ENCODE measurements at regions not wholly inside any gene's neighbourhood (a gene's known extent, or its start where the extent isn't known, plus 50 kb on each side); places are given as distances from the start of the nearest gene placed in this dataset.

GRCh38 chr1:37143800-37144199 is 109.5 kb upstream of the GRIK3 start:
- Histone ChIP-seq H3K27ac (ENCODE audit: extremely low read depth, low read depth, low read length) (no peak overlapping the region), H3K9me3 (ENCODE audit: control insufficient read depth, insufficient read depth, low read depth, low read length) (no peaks in the 10 kb centered on the region), H3K4me1 (ENCODE audit: control insufficient read depth, insufficient read depth, low read length) (no peaks in the 10 kb centered on the region), H3K4me3 (ENCODE audit: low read depth, low read length) (no peak overlapping the region), H3K36me3 (ENCODE audit: control insufficient read depth in 2 of 2, insufficient read depth in 1 of 2, low read length in 2 of 2) (no peaks in the 10 kb centered on the region)
- ChIA-PET CTCF (no interaction called here), POLR2A (no interaction called here)
- no peak for TF ChIP-seq ZFP41 (tag by site-specific recombination; IDR thresholded peaks at IDR 0.05; ENCODE audit: borderline replicate concordance)
- peak; percentile 83 for TF ChIP-seq REST (tag by site-specific recombination; IDR thresholded peaks at IDR 0.05)

- TF ChIP-seq ZNF324 (tag by site-specific recombination; IDR thresholded peaks at IDR 0.05): no peak
- TF ChIP-seq ZNF560 (tag by site-specific recombination; IDR thresholded peaks at IDR 0.05; ENCODE audit: borderline replicate concordance): no peak
- TF ChIP-seq SP3 (tag by site-specific recombination; IDR thresholded peaks at IDR 0.05): no peak
- TF ChIP-seq GLI4 (tag by site-specific recombination; IDR thresholded peaks at IDR 0.05): no peak
- Histone ChIP-seq H3K9me3 (ENCODE audit: control insufficient read depth, insufficient read depth, low read depth, low read length) (no peaks in the 10 kb centered on the region), H3K27ac (ENCODE audit: extremely low read depth, low read depth, low read length) (no peak overlapping the region), H3K4me3 (ENCODE audit: low read depth, low read length) (no peak overlapping the region), H3K4me1 (ENCODE audit: control insufficient read depth, insufficient read depth, low read length) (no peaks in the 10 kb centered on the region), H3K36me3 (ENCODE audit: control insufficient read depth in 2 of 2, insufficient read depth in 1 of 2, low read length in 2 of 2) (no peaks in the 10 kb centered on the region)
- ChIA-PET POLR2A (no interaction called here), CTCF (no interaction called here)
Observed at GRCh38 chr1:37146071-37146470, 111.8 kb upstream of the GRIK3 start.

GRCh38 chr1:37147392-37147831 is 113.1 kb upstream of the GRIK3 start:
- H3K4me1 ChIP-seq (ENCODE audit: control insufficient read depth, insufficient read depth, low read length): no peaks in the 10 kb centered on the region
- CTCF ChIA-PET: interaction anchor here (0.9 kb wide), 1 partner anchor 156 kb away, joined by 3 read pairs; no protein-coding TSS in a partner anchor
- no peak overlapping the region for H3K4me3 ChIP-seq (ENCODE audit: low read depth, low read length)
- POLR2A ChIA-PET: no interaction called here
- TF ChIP-seq ZNF341 (tag by site-specific recombination; IDR thresholded peaks at IDR 0.05; ENCODE audit: low read depth) (0 out of 2 replicates have a peak, but pooled peaks have one; percentile 26), ZNF26 (tag by site-specific recombination; IDR thresholded peaks at IDR 0.05) (no peak)
- no peaks in the 10 kb centered on the region for H3K36me3 ChIP-seq (ENCODE audit: control insufficient read depth in 2 of 2, insufficient read depth in 1 of 2, low read length in 2 of 2)
- H3K27ac ChIP-seq (ENCODE audit: extremely low read depth, low read depth, low read length): no peak overlapping the region
- H3K9me3 ChIP-seq (ENCODE audit: control insufficient read depth, insufficient read depth, low read depth, low read length): no peaks in the 10 kb centered on the region

GRCh38 chr1:37147906-37148305 is 113.6 kb upstream of the GRIK3 start:
- TF ChIP-seq ZNF776 (tag by site-specific recombination; IDR thresholded peaks at IDR 0.05; ENCODE audit: borderline replicate concordance) (no peak), ZNF362 (tag by site-specific recombination; IDR thresholded peaks at IDR 0.05) (no peak), EGR2 (tag by site-specific recombination; IDR thresholded peaks at IDR 0.05; ENCODE audit: low read depth) (no peak), ZNF549 (tag by site-specific recombination; IDR thresholded peaks at IDR 0.05) (no peak), TRIM28 (IDR thresholded peaks at IDR 0.05; ENCODE audit: borderline replicate concordance, low read length) (no peak), OVOL3 (tag by site-specific recombination; IDR thresholded peaks at IDR 0.05) (no peak), ZNF280C (tag by site-specific recombination; IDR thresholded peaks at IDR 0.05) (no peak), ZNF654 (tag by site-specific recombination; IDR thresholded peaks at IDR 0.05; ENCODE audit: low read depth) (no peak), ZNF560 (tag by site-specific recombination; IDR thresholded peaks at IDR 0.05; ENCODE audit: borderline replicate concordance) (no peak), ZNF664 (tag by site-specific recombination; IDR thresholded peaks at IDR 0.05) (no peak), REPIN1 (tag by site-specific recombination; IDR thresholded peaks at IDR 0.05; ENCODE audit: low read depth) (no peak), ZNF426 (tag by site-specific recombination; IDR thresholded peaks at IDR 0.05) (no peak)
- CTCF ChIA-PET: interaction anchor here (0.9 kb wide), 1 partner anchor 155 kb away, joined by 3 read pairs; no protein-coding TSS in a partner anchor
- POLR2A ChIA-PET: no interaction called here
- H3K4me1 ChIP-seq (ENCODE audit: control insufficient read depth, insufficient read depth, low read length): no peaks in the 10 kb centered on the region
- H3K4me3 ChIP-seq (ENCODE audit: low read depth, low read length): no peak overlapping the region
- H3K27ac ChIP-seq (ENCODE audit: extremely low read depth, low read depth, low read length): no peak overlapping the region
- H3K36me3 ChIP-seq (ENCODE audit: control insufficient read depth in 2 of 2, insufficient read depth in 1 of 2, low read length in 2 of 2): no peaks in the 10 kb centered on the region
- no peaks in the 10 kb centered on the region for H3K9me3 ChIP-seq (ENCODE audit: control insufficient read depth, insufficient read depth, low read depth, low read length)

Measured in HEK293 (cell line).